ENCODE measurements at regions not wholly inside any gene's neighbourhood (a gene's known extent, or its start where the extent isn't known, plus 50 kb on each side); places are given as distances from the start of the nearest gene placed in this dataset.

DNA sequence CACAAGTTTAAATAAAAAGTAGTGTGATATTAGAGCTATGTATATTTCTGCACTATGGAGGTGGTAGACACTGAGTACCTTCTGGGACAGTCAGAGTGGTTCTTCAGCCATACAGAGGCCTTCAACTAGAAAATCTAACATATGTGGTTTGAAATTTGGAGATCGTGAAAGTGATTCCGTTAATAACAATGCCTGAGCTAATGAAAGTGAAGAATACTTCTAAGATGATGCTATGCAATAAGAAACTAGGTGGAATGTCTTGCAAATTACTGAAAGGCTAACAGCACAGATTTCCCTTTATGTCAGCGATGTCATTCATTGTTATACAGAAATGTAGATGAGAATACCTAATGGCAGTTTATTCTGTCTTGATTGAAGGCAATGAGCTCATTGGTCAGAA lies 1984.7 kb upstream of the RAG2 start:
- Mint-ChIP-seq H3K9me3 (peaks cover 2 to 26% (median 6%) of the 10 kb centered on the region in 8 donors), H3K4me3 (no peak overlapping the region), H3K36me3 (no peaks in the 10 kb centered on the region), H3K27me3 (no peaks in the 10 kb centered on the region), H3K27ac (no peak overlapping the region), H3K4me1 (no peaks in the 10 kb centered on the region)
- Histone ChIP-seq H3K4me3 (ENCODE audit: low read length in 2 of 2) (no peak overlapping the region), H3K9me3 (ENCODE audit: control insufficient read depth in 1 of 2, low read length in 2 of 2) (no peaks in the 10 kb centered on the region), H3K4me1 (ENCODE audit: insufficient read depth, low read length) (no peaks in the 10 kb centered on the region), H3K27ac (ENCODE audit: low read depth, low read length) (no peak overlapping the region), H3K36me3 (ENCODE audit: insufficient read depth, low read length) (no peaks in the 10 kb centered on the region), H3K27me3 (ENCODE audit: insufficient read depth, low read length) (no peaks in the 10 kb centered on the region)
- intact Hi-C loops (cut with micrococcal nuclease): no loop called here
- POLR2A ChIA-PET (ENCODE audit: partially characterized antibody): no interaction called here
- CTCF ChIA-PET (ENCODE audit: partially characterized antibody): no interaction called here
- DNase-seq: no peak

GRCh38 chr11:38582151-38582550 lies 1984.1 kb upstream of the RAG2 start:
- ChIA-PET POLR2A (ENCODE audit: partially characterized antibody) (no interaction called here), CTCF (ENCODE audit: partially characterized antibody) (no interaction called here)
- H3K9me3 ChIP-seq (ENCODE audit: control insufficient read depth in 1 of 2, low read length in 2 of 2): no peaks in the 10 kb centered on the region
- no peak overlapping the region for H3K27ac ChIP-seq (ENCODE audit: low read depth, low read length)
- H3K27me3 Mint-ChIP-seq: no peaks in the 10 kb centered on the region
- no peaks in the 10 kb centered on the region for H3K36me3 Mint-ChIP-seq
- no peaks in the 10 kb centered on the region for H3K4me1 ChIP-seq (ENCODE audit: insufficient read depth, low read length)
- no peaks in the 10 kb centered on the region for H3K4me1 Mint-ChIP-seq
- no peak overlapping the region for H3K4me3 Mint-ChIP-seq
- H3K27ac Mint-ChIP-seq: no peak overlapping the region
- H3K9me3 Mint-ChIP-seq: peaks cover 2 to 27% (median 10%) of the 10 kb centered on the region in 8 donors
- no peak overlapping the region for H3K4me3 ChIP-seq (ENCODE audit: low read length in 2 of 2)
- no peak for DNase-seq
- intact Hi-C loops (cut with micrococcal nuclease): no loop called here
- no peaks in the 10 kb centered on the region for H3K36me3 ChIP-seq (ENCODE audit: insufficient read depth, low read length)
- H3K27me3 ChIP-seq (ENCODE audit: insufficient read depth, low read length): no peaks in the 10 kb centered on the region

- H3K4me1 ChIP-seq (ENCODE audit: insufficient read depth, low read length): no peaks in the 10 kb centered on the region
- no peak overlapping the region for H3K27ac ChIP-seq (ENCODE audit: low read depth, low read length)
- no peak overlapping the region for H3K4me3 ChIP-seq (ENCODE audit: low read length in 2 of 2)
- H3K27me3 Mint-ChIP-seq: no peaks in the 10 kb centered on the region
- no peaks in the 10 kb centered on the region for H3K4me1 Mint-ChIP-seq
- no peak for DNase-seq
- no peaks in the 10 kb centered on the region for H3K36me3 Mint-ChIP-seq
- H3K36me3 ChIP-seq (ENCODE audit: insufficient read depth, low read length): no peaks in the 10 kb centered on the region
- ChIA-PET CTCF (ENCODE audit: partially characterized antibody) (no interaction called here), POLR2A (ENCODE audit: partially characterized antibody) (no interaction called here)
- intact Hi-C loops (cut with micrococcal nuclease): no loop called here
- H3K27me3 ChIP-seq (ENCODE audit: insufficient read depth, low read length): no peaks in the 10 kb centered on the region
- no peak overlapping the region for H3K4me3 Mint-ChIP-seq
- no peak overlapping the region for H3K27ac Mint-ChIP-seq
- peaks cover 2 to 24% (median 12%) of the 10 kb centered on the region in 8 donors for H3K9me3 Mint-ChIP-seq
- H3K9me3 ChIP-seq (ENCODE audit: control insufficient read depth in 1 of 2, low read length in 2 of 2): no peaks in the 10 kb centered on the region
Observed at GRCh38 chr11:38577769-38578168, 1979.7 kb upstream of the RAG2 start.

DNA sequence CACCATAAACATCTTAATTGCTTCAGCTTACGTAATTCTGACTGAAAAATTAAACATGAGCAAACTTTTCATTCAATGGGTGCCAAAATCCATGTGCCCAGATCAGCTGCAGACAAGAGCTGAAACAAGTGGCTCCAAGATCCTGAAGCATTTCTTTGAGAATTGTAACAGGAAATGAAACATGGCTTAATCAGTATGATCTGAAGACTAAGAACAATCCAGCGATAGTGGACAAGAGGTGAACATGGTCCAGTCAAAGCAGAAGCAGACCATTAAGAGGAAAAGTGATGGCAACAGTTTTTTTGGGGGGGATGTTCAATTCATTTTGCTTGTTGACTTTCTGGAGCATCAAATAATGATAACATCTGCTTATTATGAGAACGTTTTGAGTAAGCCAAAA lies 1964.5 kb upstream of the RAG2 start:
- no peaks in the 10 kb centered on the region for H3K36me3 ChIP-seq (ENCODE audit: insufficient read depth, low read length)
- no peak for DNase-seq
- POLR2A ChIA-PET (ENCODE audit: partially characterized antibody): no interaction called here
- H3K4me1 Mint-ChIP-seq: no peaks in the 10 kb centered on the region
- no peak overlapping the region for H3K4me3 ChIP-seq (ENCODE audit: low read length in 2 of 2)
- H3K36me3 Mint-ChIP-seq: no peaks in the 10 kb centered on the region
- intact Hi-C loops (cut with micrococcal nuclease): no loop called here
- H3K9me3 Mint-ChIP-seq: peaks cover 0 to 14% (median 0%) of the 10 kb centered on the region in 8 donors
- H3K4me3 Mint-ChIP-seq: no peak overlapping the region
- H3K27ac Mint-ChIP-seq: no peak overlapping the region
- H3K27ac ChIP-seq (ENCODE audit: low read depth, low read length): no peak overlapping the region
- no peaks in the 10 kb centered on the region for H3K9me3 ChIP-seq (ENCODE audit: control insufficient read depth in 1 of 2, low read length in 2 of 2)
- H3K27me3 Mint-ChIP-seq: no peaks in the 10 kb centered on the region
- H3K27me3 ChIP-seq (ENCODE audit: insufficient read depth, low read length): no peaks in the 10 kb centered on the region
- H3K4me1 ChIP-seq (ENCODE audit: insufficient read depth, low read length): no peaks in the 10 kb centered on the region
- CTCF ChIA-PET (ENCODE audit: partially characterized antibody): no interaction called here

DNA sequence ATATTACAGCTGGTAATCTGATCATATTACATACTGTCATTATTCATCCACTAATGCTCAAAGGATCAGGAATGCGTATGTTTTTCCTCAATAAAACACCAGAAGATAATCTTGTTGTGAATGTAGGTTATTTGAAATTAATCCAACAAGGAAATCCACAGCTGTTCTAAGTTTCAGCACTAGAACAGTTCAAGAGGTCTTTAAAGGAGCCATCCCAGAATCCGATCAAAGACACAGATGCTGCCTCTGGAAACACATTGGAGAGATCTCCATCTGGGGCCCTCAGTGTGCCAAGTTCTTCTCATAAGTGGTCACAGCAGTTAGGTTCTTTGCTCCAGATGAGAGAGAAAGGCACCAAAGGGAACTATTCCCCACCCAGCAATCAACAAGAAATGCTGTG lies 1955.1 kb upstream of the RAG2 start:
- Mint-ChIP-seq H3K36me3 (no peaks in the 10 kb centered on the region), H3K27me3 (no peaks in the 10 kb centered on the region), H3K4me1 (no peaks in the 10 kb centered on the region), H3K9me3 (peaks cover 0 to 7% (median 3%) of the 10 kb centered on the region in 8 donors), H3K27ac (no peak overlapping the region), H3K4me3 (no peak overlapping the region)
- Histone ChIP-seq H3K9me3 (ENCODE audit: control insufficient read depth in 1 of 2, low read length in 2 of 2) (no peaks in the 10 kb centered on the region), H3K4me1 (ENCODE audit: insufficient read depth, low read length) (no peaks in the 10 kb centered on the region), H3K4me3 (ENCODE audit: low read length in 2 of 2) (no peak overlapping the region), H3K27ac (ENCODE audit: low read depth, low read length) (no peak overlapping the region), H3K36me3 (ENCODE audit: insufficient read depth, low read length) (no peaks in the 10 kb centered on the region), H3K27me3 (ENCODE audit: insufficient read depth, low read length) (no peaks in the 10 kb centered on the region)
- CTCF ChIA-PET (ENCODE audit: partially characterized antibody): no interaction called here
- POLR2A ChIA-PET (ENCODE audit: partially characterized antibody): no interaction called here
- no peak for DNase-seq
- intact Hi-C loops (cut with micrococcal nuclease): no loop called here

- no peaks in the 10 kb centered on the region for H3K4me1 Mint-ChIP-seq
- no peak overlapping the region for H3K27ac ChIP-seq (ENCODE audit: low read depth, low read length)
- no peak overlapping the region for H3K4me3 ChIP-seq (ENCODE audit: low read length in 2 of 2)
- ChIA-PET CTCF (ENCODE audit: partially characterized antibody) (no interaction called here), POLR2A (ENCODE audit: partially characterized antibody) (no interaction called here)
- H3K36me3 ChIP-seq (ENCODE audit: insufficient read depth, low read length): no peaks in the 10 kb centered on the region
- H3K4me1 ChIP-seq (ENCODE audit: insufficient read depth, low read length): no peaks in the 10 kb centered on the region
- no peak for DNase-seq
- intact Hi-C loops (cut with micrococcal nuclease): no loop called here
- H3K27ac Mint-ChIP-seq: no peak overlapping the region
- H3K9me3 Mint-ChIP-seq: peaks cover 0 to 6% (median 5%) of the 10 kb centered on the region in 8 donors
- H3K36me3 Mint-ChIP-seq: no peaks in the 10 kb centered on the region
- no peaks in the 10 kb centered on the region for H3K27me3 ChIP-seq (ENCODE audit: insufficient read depth, low read length)
- no peaks in the 10 kb centered on the region for H3K9me3 ChIP-seq (ENCODE audit: control insufficient read depth in 1 of 2, low read length in 2 of 2)
- H3K4me3 Mint-ChIP-seq: no peak overlapping the region
- H3K27me3 Mint-ChIP-seq: no peaks in the 10 kb centered on the region
Observed at GRCh38 chr11:38547462-38547861, 1949.4 kb upstream of the RAG2 start.

- Histone ChIP-seq H3K27ac (ENCODE audit: low read depth, low read length) (no peak overlapping the region), H3K4me3 (ENCODE audit: low read length in 2 of 2) (no peak overlapping the region), H3K27me3 (ENCODE audit: insufficient read depth, low read length) (no peaks in the 10 kb centered on the region), H3K4me1 (ENCODE audit: insufficient read depth, low read length) (no peaks in the 10 kb centered on the region), H3K36me3 (ENCODE audit: insufficient read depth, low read length) (no peaks in the 10 kb centered on the region), H3K9me3 (ENCODE audit: control insufficient read depth in 1 of 2, low read length in 2 of 2) (no peaks in the 10 kb centered on the region)
- H3K27ac Mint-ChIP-seq: no peak overlapping the region
- no peak overlapping the region for H3K4me3 Mint-ChIP-seq
- ChIA-PET CTCF (ENCODE audit: partially characterized antibody) (no interaction called here), POLR2A (ENCODE audit: partially characterized antibody) (no interaction called here)
- intact Hi-C loops (cut with micrococcal nuclease): no loop called here
- DNase-seq: no peak
- H3K4me1 Mint-ChIP-seq: no peaks in the 10 kb centered on the region
- no peaks in the 10 kb centered on the region for H3K36me3 Mint-ChIP-seq
- H3K27me3 Mint-ChIP-seq: no peaks in the 10 kb centered on the region
- peaks cover 0 to 6% (median 2%) of the 10 kb centered on the region in 8 donors for H3K9me3 Mint-ChIP-seq
Observed at GRCh38 chr11:38543986-38544385, 1946.0 kb upstream of the RAG2 start.

- H3K4me3 Mint-ChIP-seq: no peak overlapping the region
- Histone ChIP-seq H3K27ac (ENCODE audit: low read depth, low read length) (no peak overlapping the region), H3K27me3 (ENCODE audit: insufficient read depth, low read length) (no peaks in the 10 kb centered on the region), H3K36me3 (ENCODE audit: insufficient read depth, low read length) (no peaks in the 10 kb centered on the region), H3K4me1 (ENCODE audit: insufficient read depth, low read length) (no peaks in the 10 kb centered on the region), H3K4me3 (ENCODE audit: low read length in 2 of 2) (no peak overlapping the region), H3K9me3 (ENCODE audit: control insufficient read depth in 1 of 2, low read length in 2 of 2) (no peaks in the 10 kb centered on the region)
- H3K36me3 Mint-ChIP-seq: no peaks in the 10 kb centered on the region
- no peaks in the 10 kb centered on the region for H3K27me3 Mint-ChIP-seq
- H3K9me3 Mint-ChIP-seq: peaks cover 0 to 4% (median 2%) of the 10 kb centered on the region in 8 donors
- ChIA-PET POLR2A (ENCODE audit: partially characterized antibody) (no interaction called here), CTCF (ENCODE audit: partially characterized antibody) (no interaction called here)
- intact Hi-C loops (cut with micrococcal nuclease): no loop called here
- no peak for DNase-seq
- H3K4me1 Mint-ChIP-seq: no peaks in the 10 kb centered on the region
- no peak overlapping the region for H3K27ac Mint-ChIP-seq
Observed at GRCh38 chr11:38543311-38543710, 1945.3 kb upstream of the RAG2 start.

Data from CD4-positive, alpha-beta memory T cell (primary cell).